ENCODE measurements at regions not wholly inside any gene's neighbourhood (a gene's known extent, or its start where the extent isn't known, plus 50 kb on each side); places are given as distances from the start of the nearest gene placed in this dataset.

- no peaks in the 10 kb centered on the region for H3K9me3 ChIP-seq (ENCODE audit: low read length)
- H3F3A ChIP-seq (ENCODE audit: insufficient read depth, low read length) = no peaks in the 10 kb centered on the region
- no peak overlapping the region for H3K27ac ChIP-seq (ENCODE audit: low read depth, low read length, poor library complexity, severe bottlenecking)
- no peak overlapping the region for H2AFZ ChIP-seq (ENCODE audit: low read length)
- H3K36me3 ChIP-seq (ENCODE audit: insufficient read depth, low read length) = no peaks in the 10 kb centered on the region
- no peak overlapping the region for H3K4me2 ChIP-seq (ENCODE audit: low read length)
- no peak overlapping the region for H3K9ac ChIP-seq (ENCODE audit: low read length)
- no peaks in the 10 kb centered on the region for H3K79me2 ChIP-seq (ENCODE audit: insufficient read depth, low read length)
- H3K9me2 ChIP-seq (ENCODE audit: low read depth, low read length) = no peaks in the 10 kb centered on the region
- peaks cover 5% of the 10 kb centered on the region for H3K4me1 ChIP-seq (ENCODE audit: insufficient read depth, low read length, severe bottlenecking)
- H3K4me3 ChIP-seq (ENCODE audit: low read depth, low read length, poor library complexity, severe bottlenecking) = no peak overlapping the region
- no peaks in the 10 kb centered on the region for H3K27me3 ChIP-seq (ENCODE audit: insufficient read depth, low read length)
- TF ChIP-seq EZH2 (IDR thresholded peaks at IDR 0.05; ENCODE audit: borderline replicate concordance, low read length) (no peak), CTCF (IDR thresholded peaks at IDR 0.05; ENCODE audit: low read length) (no peak)
- H4K20me1 ChIP-seq (ENCODE audit: insufficient read depth, low read length) = no peaks in the 10 kb centered on the region
Observed at GRCh38 chr12:17110316-17110715, 504.4 kb upstream of the LMO3 start.

GRCh38 chr12:17108877-17109541 is 503.0 kb upstream of the LMO3 start:
- no peak overlapping the region for H3K4me2 ChIP-seq (ENCODE audit: low read length)
- no peaks in the 10 kb centered on the region for H3F3A ChIP-seq (ENCODE audit: insufficient read depth, low read length)
- no peak overlapping the region for H2AFZ ChIP-seq (ENCODE audit: low read length)
- TF ChIP-seq CTCF (IDR thresholded peaks at IDR 0.05; ENCODE audit: low read length) = no peak
- TF ChIP-seq EZH2 (IDR thresholded peaks at IDR 0.05; ENCODE audit: borderline replicate concordance, low read length) = no peak
- H3K4me1 ChIP-seq (ENCODE audit: insufficient read depth, low read length, severe bottlenecking) = peaks cover 5% of the 10 kb centered on the region
- H4K20me1 ChIP-seq (ENCODE audit: insufficient read depth, low read length) = no peaks in the 10 kb centered on the region
- no peak overlapping the region for H3K9ac ChIP-seq (ENCODE audit: low read length)
- H3K79me2 ChIP-seq (ENCODE audit: insufficient read depth, low read length) = no peaks in the 10 kb centered on the region
- H3K36me3 ChIP-seq (ENCODE audit: insufficient read depth, low read length) = no peaks in the 10 kb centered on the region
- H3K4me3 ChIP-seq (ENCODE audit: low read depth, low read length, poor library complexity, severe bottlenecking) = no peak overlapping the region
- H3K27me3 ChIP-seq (ENCODE audit: insufficient read depth, low read length) = no peaks in the 10 kb centered on the region
- no peaks in the 10 kb centered on the region for H3K9me3 ChIP-seq (ENCODE audit: low read length)
- no peak overlapping the region for H3K27ac ChIP-seq (ENCODE audit: low read depth, low read length, poor library complexity, severe bottlenecking)
- H3K9me2 ChIP-seq (ENCODE audit: low read depth, low read length) = no peaks in the 10 kb centered on the region

- Histone ChIP-seq H3K4me3 (ENCODE audit: low read depth, low read length, poor library complexity, severe bottlenecking) (no peak overlapping the region), H3K4me1 (ENCODE audit: insufficient read depth, low read length, severe bottlenecking) (peaks cover 5% of the 10 kb centered on the region), H3K9ac (ENCODE audit: low read length) (no peak overlapping the region), H3K9me3 (ENCODE audit: low read length) (no peaks in the 10 kb centered on the region), H3K79me2 (ENCODE audit: insufficient read depth, low read length) (no peaks in the 10 kb centered on the region), H3K4me2 (ENCODE audit: low read length) (no peak overlapping the region), H3K27ac (ENCODE audit: low read depth, low read length, poor library complexity, severe bottlenecking) (no peak overlapping the region), H4K20me1 (ENCODE audit: insufficient read depth, low read length) (no peaks in the 10 kb centered on the region), H3K9me2 (ENCODE audit: low read depth, low read length) (no peaks in the 10 kb centered on the region), H3F3A (ENCODE audit: insufficient read depth, low read length) (no peaks in the 10 kb centered on the region), H2AFZ (ENCODE audit: low read length) (no peak overlapping the region), H3K36me3 (ENCODE audit: insufficient read depth, low read length) (no peaks in the 10 kb centered on the region), H3K27me3 (ENCODE audit: insufficient read depth, low read length) (no peaks in the 10 kb centered on the region)
- TF ChIP-seq CTCF (IDR thresholded peaks at IDR 0.05; ENCODE audit: low read length) (no peak), EZH2 (IDR thresholded peaks at IDR 0.05; ENCODE audit: borderline replicate concordance, low read length) (no peak)
Observed at GRCh38 chr12:17104801-17105200, 498.8 kb upstream of the LMO3 start.
